ENCODE measurements at regions not wholly inside any gene's neighbourhood (a gene's known extent, or its start where the extent isn't known, plus 50 kb on each side); places are given as distances from the start of the nearest gene placed in this dataset.

- DNase-seq, result no peak
Observed at GRCh38 chr17:65477600-65477999, 83.8 kb downstream of the AXIN2 start.

GRCh38 chr17:65474660-65475059, 86.8 kb downstream of the AXIN2 start:
- no peak for DNase-seq

- DNase-seq, result no peak
Observed at GRCh38 chr17:65473985-65474384, 87.5 kb downstream of the AXIN2 start.

- DNase-seq, result no peak
Observed at GRCh38 chr17:65473363-65473762, 88.1 kb downstream of the AXIN2 start.

GRCh38 chr17:65472666-65473309, 88.7 kb downstream of the AXIN2 start:
- DNase-seq, result no peak

- DNase-seq, result no peak
Observed at GRCh38 chr17:65470783-65471182, 90.7 kb downstream of the AXIN2 start.

GRCh38 chr17:65468321-65468720, 93.1 kb downstream of the AXIN2 start:
- DNase-seq, result no peak

GRCh38 chr17:65467156-65467555, 94.3 kb downstream of the AXIN2 start:
- no peak for DNase-seq

- DNase-seq, result no peak
Observed at GRCh38 chr17:65466547-65466946, 94.9 kb downstream of the AXIN2 start.

GRCh38 chr17:65463242-65463641, 98.2 kb downstream of the AXIN2 start:
- DNase-seq, result no peak

- no peak for DNase-seq
Observed at GRCh38 chr17:65459677-65460347, 101.6 kb downstream of the AXIN2 start.

- peak in 1 of 2 experiments; percentile 15 for DNase-seq
Observed at GRCh38 chr17:65457635-65458257, 103.7 kb downstream of the AXIN2 start.

GRCh38 chr17:65457183-65457582, 104.3 kb downstream of the AXIN2 start:
- no peak for DNase-seq

- DNase-seq, result no peak
Observed at GRCh38 chr17:65456368-65457151, 104.9 kb downstream of the AXIN2 start.

GRCh38 chr17:65455972-65456343, 105.5 kb downstream of the AXIN2 start:
- no peak for DNase-seq

GRCh38 chr17:65455154-65455971, 106.1 kb downstream of the AXIN2 start:
- no peak for DNase-seq

- DNase-seq, result no peak
Observed at GRCh38 chr17:65453204-65453931, 108.1 kb downstream of the AXIN2 start.

- no peak for DNase-seq
Observed at GRCh38 chr17:65449495-65449894, 112.0 kb downstream of the AXIN2 start.

GRCh38 chr17:65447823-65448222, 113.6 kb downstream of the AXIN2 start:
- DNase-seq, result no peak

- DNase-seq, result no peak
Observed at GRCh38 chr17:65446838-65447526, 114.5 kb downstream of the AXIN2 start.

- DNase-seq, result no peak
Observed at GRCh38 chr17:65446043-65446442, 115.4 kb downstream of the AXIN2 start.
